ENCODE measurements at regions not wholly inside any gene's neighbourhood (a gene's known extent, or its start where the extent isn't known, plus 50 kb on each side); places are given as distances from the start of the nearest gene placed in this dataset.

GRCh38 chr1:201741763-201742342 is 87.1 kb upstream of the IPO9 start (continued):
- TF ChIP-seq, protein P1, sequence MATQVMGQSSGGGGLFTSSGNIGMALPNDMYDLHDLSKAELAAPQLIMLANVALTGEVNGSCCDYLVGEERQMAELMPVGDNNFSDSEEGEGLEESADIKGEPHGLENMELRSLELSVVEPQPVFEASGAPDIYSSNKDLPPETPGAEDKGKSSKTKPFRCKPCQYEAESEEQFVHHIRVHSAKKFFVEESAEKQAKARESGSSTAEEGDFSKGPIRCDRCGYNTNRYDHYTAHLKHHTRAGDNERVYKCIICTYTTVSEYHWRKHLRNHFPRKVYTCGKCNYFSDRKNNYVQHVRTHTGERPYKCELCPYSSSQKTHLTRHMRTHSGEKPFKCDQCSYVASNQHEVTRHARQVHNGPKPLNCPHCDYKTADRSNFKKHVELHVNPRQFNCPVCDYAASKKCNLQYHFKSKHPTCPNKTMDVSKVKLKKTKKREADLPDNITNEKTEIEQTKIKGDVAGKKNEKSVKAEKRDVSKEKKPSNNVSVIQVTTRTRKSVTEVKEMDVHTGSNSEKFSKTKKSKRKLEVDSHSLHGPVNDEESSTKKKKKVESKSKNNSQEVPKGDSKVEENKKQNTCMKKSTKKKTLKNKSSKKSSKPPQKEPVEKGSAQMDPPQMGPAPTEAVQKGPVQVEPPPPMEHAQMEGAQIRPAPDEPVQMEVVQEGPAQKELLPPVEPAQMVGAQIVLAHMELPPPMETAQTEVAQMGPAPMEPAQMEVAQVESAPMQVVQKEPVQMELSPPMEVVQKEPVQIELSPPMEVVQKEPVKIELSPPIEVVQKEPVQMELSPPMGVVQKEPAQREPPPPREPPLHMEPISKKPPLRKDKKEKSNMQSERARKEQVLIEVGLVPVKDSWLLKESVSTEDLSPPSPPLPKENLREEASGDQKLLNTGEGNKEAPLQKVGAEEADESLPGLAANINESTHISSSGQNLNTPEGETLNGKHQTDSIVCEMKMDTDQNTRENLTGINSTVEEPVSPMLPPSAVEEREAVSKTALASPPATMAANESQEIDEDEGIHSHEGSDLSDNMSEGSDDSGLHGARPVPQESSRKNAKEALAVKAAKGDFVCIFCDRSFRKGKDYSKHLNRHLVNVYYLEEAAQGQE (IDR thresholded peaks at IDR 0.05), result no peak
- TF ChIP-seq NR2F2 (IDR thresholded peaks at IDR 0.05), result no peak
- no peak for TF ChIP-seq SP1 (IDR thresholded peaks at IDR 0.05)

DNA sequence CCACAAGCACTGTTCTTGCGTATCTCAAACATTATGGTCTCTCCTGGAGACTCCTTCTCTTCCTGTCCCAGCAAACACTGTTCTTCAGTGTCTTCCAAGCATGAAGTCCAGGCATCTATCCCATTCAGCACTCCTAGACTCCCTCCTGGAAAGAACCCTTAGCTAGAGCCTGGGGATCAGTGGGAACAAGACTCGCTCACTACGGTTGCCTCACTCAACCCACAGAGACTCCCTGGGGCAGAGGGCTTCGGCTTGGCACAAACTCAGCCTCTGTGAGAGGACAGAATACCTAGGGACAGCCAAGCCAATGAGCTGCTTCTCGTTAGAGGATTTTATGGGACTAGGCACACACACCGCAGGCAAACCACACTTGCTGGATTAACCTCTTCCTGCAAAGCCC is 86.5 kb upstream of the IPO9 start:
- H3K4me3 ChIP-seq (ENCODE audit: low read depth in 1 of 3, low read length in 3 of 3), result no peak overlapping the region
- whole genome bisulfite sequencing, result 71% methylated on average over 6 of the region's 6 CpGs
- no peak overlapping the region for H3K27ac ChIP-seq (ENCODE audit: low read depth in 1 of 2, low read length in 2 of 2)
- no peaks in the 10 kb centered on the region for H3K36me3 ChIP-seq (ENCODE audit: control insufficient read depth in 4 of 4, insufficient read depth in 3 of 4, low read depth in 1 of 4, low read length in 3 of 4)
- no peaks in the 10 kb centered on the region for H3K9me3 ChIP-seq (ENCODE audit: control insufficient read depth in 4 of 4, low read length in 3 of 4)
- TF ChIP-seq RAD21 (IDR thresholded peaks at IDR 0.05), result no peak
- TF ChIP-seq HNF4A (conservative IDR thresholded peaks at IDR 0.05), result no peak
- no peak for TF ChIP-seq FOXA1 (IDR thresholded peaks at IDR 0.05)
- TF ChIP-seq HNF4G (IDR thresholded peaks at IDR 0.05), result no peak
- TF ChIP-seq, protein P1 (IDR thresholded peaks at IDR 0.05), result no peak
- TF ChIP-seq NR2F2 (IDR thresholded peaks at IDR 0.05), result no peak
- TF ChIP-seq TAF1 (conservative IDR thresholded peaks at IDR 0.05), result no peak
- no peak for DNase-seq (ENCODE audit: low spot score)
- H3K9ac ChIP-seq (ENCODE audit: low read depth in 1 of 2, low read length in 2 of 2), result no peak overlapping the region
- no peaks in the 10 kb centered on the region for H3K27me3 ChIP-seq (ENCODE audit: control insufficient read depth in 4 of 4, insufficient read depth in 4 of 4, low read length in 3 of 4)
- peaks cover 3 to 12% (median 5%) of the 10 kb centered on the region in 4 donors for H3K4me1 ChIP-seq (ENCODE audit: control insufficient read depth in 4 of 4, insufficient read depth in 4 of 4, low read length in 3 of 4)

DNA sequence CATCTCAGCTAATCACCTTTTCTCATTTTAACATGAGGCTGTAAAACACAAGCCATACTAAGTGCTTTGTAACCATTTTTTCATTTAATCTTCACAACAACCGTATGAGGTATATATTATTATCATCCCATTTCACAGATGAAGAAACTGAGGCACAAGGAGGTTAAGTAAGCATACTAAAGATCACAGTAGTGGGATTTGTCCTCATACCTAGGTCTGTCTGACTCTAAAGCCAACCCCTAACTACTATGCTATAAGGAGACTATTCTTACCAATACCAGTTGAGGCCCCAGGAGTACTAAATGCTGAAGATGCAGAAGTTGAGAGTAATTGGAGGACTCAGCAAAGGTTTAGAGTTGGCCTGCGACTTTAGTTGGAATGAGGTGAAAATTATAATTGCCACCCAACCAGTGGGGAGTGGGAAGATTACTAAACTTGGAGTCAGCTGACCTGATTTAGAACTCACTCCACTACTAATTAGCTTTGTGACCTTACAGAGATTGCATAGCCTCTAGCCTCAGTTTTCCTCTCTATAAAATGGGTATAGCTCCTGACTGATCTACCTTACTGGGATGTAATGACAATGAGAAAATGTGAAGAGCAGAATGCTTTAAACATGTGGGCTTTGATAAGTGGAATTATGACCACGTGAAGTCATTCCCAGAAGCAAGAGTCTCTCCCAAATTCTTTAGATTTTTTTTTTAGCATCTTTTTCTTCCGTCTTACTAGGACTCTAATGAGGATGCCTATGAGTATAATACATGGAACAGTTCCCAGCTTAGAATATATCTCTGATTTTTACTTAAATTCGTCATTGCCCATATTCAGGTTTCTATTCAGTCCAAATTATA is 85.8 kb upstream of the IPO9 start:
- H3K27me3 ChIP-seq (ENCODE audit: control insufficient read depth in 4 of 4, insufficient read depth in 4 of 4, low read length in 3 of 4), result no peaks in the 10 kb centered on the region
- DNase-seq (ENCODE audit: low spot score), result no peak
- WGBS, result 90% methylated on average over 5 of the region's 5 CpGs
- TF ChIP-seq GABPA (IDR thresholded peaks at IDR 0.05 in 1 of 2, conservative IDR thresholded peaks at IDR 0.05 in 1 of 2) (no peak), HNF4A (conservative IDR thresholded peaks at IDR 0.05) (no peak), RAD21 (IDR thresholded peaks at IDR 0.05) (no peak), YY1 (IDR thresholded peaks at IDR 0.05) (no peak)
- no peaks in the 10 kb centered on the region for H3K36me3 ChIP-seq (ENCODE audit: control insufficient read depth in 4 of 4, insufficient read depth in 3 of 4, low read depth in 1 of 4, low read length in 3 of 4)
- H3K9ac ChIP-seq (ENCODE audit: low read depth in 1 of 2, low read length in 2 of 2), result no peak overlapping the region
- no peaks in the 10 kb centered on the region for H3K9me3 ChIP-seq (ENCODE audit: control insufficient read depth in 4 of 4, low read length in 3 of 4)
- H3K4me1 ChIP-seq (ENCODE audit: control insufficient read depth in 4 of 4, insufficient read depth in 4 of 4, low read length in 3 of 4), result peaks cover 3 to 12% (median 5%) of the 10 kb centered on the region in 4 donors
- H3K4me3 ChIP-seq (ENCODE audit: low read depth in 1 of 3, low read length in 3 of 3), result no peak overlapping the region
- no peak overlapping the region for H3K27ac ChIP-seq (ENCODE audit: low read depth in 1 of 2, low read length in 2 of 2)

Measured in liver (tissue), 7 donors.